B cell (primary cell): ENCODE measurements at regions not wholly inside any gene's neighbourhood (a gene's known extent, or its start where the extent isn't known, plus 50 kb on each side); places are given as distances from the start of the nearest gene placed in this dataset.

Source experiments
- ATAC-seq: fragments of 200-7000 bp; cut with Tn5 transposase; one replicate; pipeline ENCODE4 v1.10.0; 2021; ENCODE audit warnings: low read depth, mild to moderate bottlenecking, moderate number of reproducible peaks, moderate library complexity
- CTCF ChIA-PET: fragments of 350-600 bp; sonication (Branson Sonifier 250); formaldehyde crosslinking; loops from one replicate; lab custom pipeline; 2021; ENCODE audit warnings: antibody characterized with exemption, inconsistent platforms; lab: Charles Lee
- POLR2A ChIA-PET: fragments of 350-600 bp; sonication (Branson Sonifier 250); formaldehyde crosslinking; loops from one replicate; lab custom pipeline; 2021; ENCODE audit warnings: antibody characterized with exemption; lab: Charles Lee
- DNase-seq: peaks from one replicate; pipeline ENCODE4 v3.0.0; 2013
- H2AFZ ChIP-seq: 2 replicates; pipeline ENCODE4 v1.6.1; 2012; ENCODE audit warnings: mild to moderate bottlenecking, low read depth, low read length; ENCODE audit not compliant: insufficient read depth, poor library complexity, severe bottlenecking
- H3K27ac ChIP-seq, 2 donors: 1 replicate in 1 of 2; 2 replicates in 1 of 2; pipeline ENCODE4 v1.5.1; 2012 to 2013; ENCODE audit warnings: low read length in 2 of 2, mild to moderate bottlenecking in 2 of 2, moderate library complexity in 1 of 2
- H3K27me3 ChIP-seq, 4 experiments: fragments of 200-600 bp in 1 of 4; sonication (generic) in 1 of 4; replicated peaks in 1 of 4; 1 replicate in 2 of 4; 2 replicates in 2 of 4; pipeline versions ENCODE4 v1.6.1 to v1.7.0; 2013 to 2016; ENCODE audit warnings: low read length in 3 of 4, mild to moderate bottlenecking in 2 of 4, mixed read lengths in 1 of 4, moderate library complexity in 1 of 4; ENCODE audit not compliant: insufficient read depth in 4 of 4, control insufficient read depth in 3 of 4; ENCODE audit errors: control extremely low read depth in 1 of 4
- H3K36me3 ChIP-seq, 2 experiments: replicated peaks in 1 of 2; 1 replicate in 1 of 2; 2 replicates in 1 of 2; pipeline versions ENCODE4 v1.6.1 to v1.7.1; 2013; ENCODE audit warnings: low read length in 1 of 2; ENCODE audit not compliant: insufficient read depth in 2 of 2, control insufficient read depth in 1 of 2; ENCODE audit errors: control extremely low read depth in 1 of 2, extremely low read depth in 1 of 2
- H3K4me1 ChIP-seq, 2 donors: fragments of 200-600 bp in 1 of 2; sonication (generic) in 1 of 2; 1 replicate in 1 of 2; 2 replicates in 1 of 2; pipeline versions ENCODE4 v1.5.1 to v1.6.1; 2013 to 2017; ENCODE audit warnings: low read length in 2 of 2; ENCODE audit not compliant: control insufficient read depth in 2 of 2, insufficient read depth in 2 of 2
- H3K4me2 ChIP-seq: replicated peaks from 2 replicates; pipeline ENCODE3; 2012; ENCODE audit warnings: mild to moderate bottlenecking, low read depth, low read length; ENCODE audit not compliant: poor library complexity, severe bottlenecking
- H3K4me3 ChIP-seq, 5 experiments: fragments of 200-600 bp in 1 of 5; sonication (generic) in 1 of 5; 1 replicate in 3 of 5; 2 replicates in 2 of 5; pipeline versions ENCODE4 v1.5.1 to v1.7.0; 2011 to 2016; ENCODE audit warnings: low read length in 4 of 5, mild to moderate bottlenecking in 4 of 5, low read depth in 2 of 5, control low read depth in 1 of 5, moderate library complexity in 1 of 5; ENCODE audit not compliant: insufficient read depth in 1 of 5; ENCODE audit errors: control extremely low read depth in 1 of 5, extremely low read depth in 1 of 5
- H3K79me2 ChIP-seq: fragments of 200-600 bp; sonication (generic); one replicate; pipeline ENCODE4 v1.6.0; 2016; ENCODE audit warnings: low read length; ENCODE audit not compliant: control insufficient read depth, insufficient read depth
- H3K9ac ChIP-seq: fragments of 200-600 bp; sonication (generic); 2 replicates; pipeline ENCODE4 v1.6.1; 2017; ENCODE audit warnings: mild to moderate bottlenecking, low read length, moderate library complexity
- H3K9me3 ChIP-seq, 3 donors: one replicate each; pipeline versions ENCODE4 v1.6.1 to v1.7.1; 2013; ENCODE audit warnings: low read length in 2 of 3; ENCODE audit not compliant: control insufficient read depth in 2 of 3, insufficient read depth in 1 of 3; ENCODE audit errors: control extremely low read depth in 1 of 3
- H4K20me1 ChIP-seq: 2 replicates; pipeline ENCODE4 v1.6.0; 2012; ENCODE audit warnings: mild to moderate bottlenecking, low read length; ENCODE audit not compliant: insufficient read depth, control insufficient read depth, poor library complexity, severe bottlenecking
- H3K27ac Mint-ChIP-seq: one replicate; pipeline ENCODE4 v1.8.0; 2021; ENCODE audit warnings: mixed read lengths
- H3K27me3 Mint-ChIP-seq: one replicate; pipeline ENCODE4 v1.8.0; 2021; ENCODE audit warnings: mixed read lengths
- H3K4me1 Mint-ChIP-seq: one replicate; pipeline ENCODE4 v1.8.0; 2021; ENCODE audit warnings: mixed read lengths
- H3K4me3 Mint-ChIP-seq: one replicate; pipeline ENCODE4 v1.8.0; 2021; ENCODE audit warnings: mixed read lengths
- H3K9me3 Mint-ChIP-seq: one replicate; pipeline ENCODE4 v1.8.0; 2022; ENCODE audit warnings: mixed read lengths; ENCODE audit not compliant: insufficient read depth
- EZH2 ChIP-seq: IDR thresholded peaks from 2 replicates; pipeline ENCODE4 v1.6.1; 2012; ENCODE audit warnings: borderline replicate concordance, low read depth, mild to moderate bottlenecking, moderate library complexity, low read length; ENCODE audit not compliant: insufficient read depth, poor library complexity, severe bottlenecking
- WGBS: methylation state at CpG from one replicate; pipeline ENCODE4 v1.1.5; 2013; ENCODE audit warnings: missing lambda C conversion rate; ENCODE audit not compliant: insufficient coverage; 5-methylcytosine and 5-hydroxymethylcytosine counted together
- intact Hi-C: fragments of 100-400 bp; cut with micrococcal nuclease; formaldehyde crosslinking; loops from one replicate; pipeline ENCODE4 v1.10.0; 2022
- TF ChIP-seq, protein P1 (sequence below): fragments of 200-600 bp; IDR thresholded peaks from one replicate; pipeline ENCODE4 v1.8.0; 2022; ENCODE audit warnings: antibody characterized with exemption, mild to moderate bottlenecking

GRCh38 chr7:54014765-54015164, 527.4 kb upstream of the VSTM2A start:
- Mint-ChIP-seq H3K9me3 (peaks cover 5% of the 10 kb centered on the region), H3K27ac (no peak overlapping the region), H3K4me3 (no peak overlapping the region), H3K27me3 (no peaks in the 10 kb centered on the region), H3K4me1 (no peaks in the 10 kb centered on the region)
- Histone ChIP-seq H3K27ac (no peak overlapping the region), H4K20me1 (no peaks in the 10 kb centered on the region), H3K9ac (no peak overlapping the region), H3K36me3 (no peaks in the 10 kb centered on the region), H3K4me2 (no peak overlapping the region), H2AFZ (no peak overlapping the region), H3K4me3 (no peak overlapping the region), H3K9me3 (peaks cover 0 to 4% (median 2%) of the 10 kb centered on the region in 3 donors), H3K4me1 (no peaks in the 10 kb centered on the region), H3K79me2 (no peaks in the 10 kb centered on the region), H3K27me3 (no peaks in the 10 kb centered on the region)
- 86% methylated on average over 1 of the region's 2 CpGs for WGBS
- POLR2A ChIA-PET, result no interaction called here
- TF ChIP-seq EZH2, result no peak
- TF ChIP-seq, protein P1, sequence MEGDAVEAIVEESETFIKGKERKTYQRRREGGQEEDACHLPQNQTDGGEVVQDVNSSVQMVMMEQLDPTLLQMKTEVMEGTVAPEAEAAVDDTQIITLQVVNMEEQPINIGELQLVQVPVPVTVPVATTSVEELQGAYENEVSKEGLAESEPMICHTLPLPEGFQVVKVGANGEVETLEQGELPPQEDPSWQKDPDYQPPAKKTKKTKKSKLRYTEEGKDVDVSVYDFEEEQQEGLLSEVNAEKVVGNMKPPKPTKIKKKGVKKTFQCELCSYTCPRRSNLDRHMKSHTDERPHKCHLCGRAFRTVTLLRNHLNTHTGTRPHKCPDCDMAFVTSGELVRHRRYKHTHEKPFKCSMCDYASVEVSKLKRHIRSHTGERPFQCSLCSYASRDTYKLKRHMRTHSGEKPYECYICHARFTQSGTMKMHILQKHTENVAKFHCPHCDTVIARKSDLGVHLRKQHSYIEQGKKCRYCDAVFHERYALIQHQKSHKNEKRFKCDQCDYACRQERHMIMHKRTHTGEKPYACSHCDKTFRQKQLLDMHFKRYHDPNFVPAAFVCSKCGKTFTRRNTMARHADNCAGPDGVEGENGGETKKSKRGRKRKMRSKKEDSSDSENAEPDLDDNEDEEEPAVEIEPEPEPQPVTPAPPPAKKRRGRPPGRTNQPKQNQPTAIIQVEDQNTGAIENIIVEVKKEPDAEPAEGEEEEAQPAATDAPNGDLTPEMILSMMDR, result no peak
- ATAC-seq (no peak), DNase-seq (no peak)
- intact Hi-C loops, result no loop called here
- CTCF ChIA-PET, result no interaction called here

DNA sequence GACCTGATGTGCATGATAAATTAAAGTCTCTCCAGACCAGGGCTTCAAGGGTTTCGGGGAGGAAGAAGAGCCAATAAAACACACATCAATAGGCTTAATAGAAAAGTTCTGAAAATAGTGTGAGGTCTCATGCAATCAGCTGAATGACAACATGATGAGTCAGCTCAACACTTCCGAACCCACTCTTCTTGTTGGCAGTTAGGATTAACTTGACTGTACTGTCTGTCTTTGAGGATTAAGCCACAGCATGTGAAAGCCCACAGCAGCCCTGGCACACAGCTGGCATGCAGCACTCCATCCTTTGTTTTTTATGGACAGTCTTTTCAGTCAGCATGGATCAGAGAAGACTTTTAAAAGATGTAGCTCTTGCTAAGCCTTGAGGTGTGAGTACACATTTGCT, 526.9 kb upstream of the VSTM2A start:
- H3K27me3 Mint-ChIP-seq, result no peaks in the 10 kb centered on the region
- H3K9me3 ChIP-seq, result peaks cover 0 to 4% (median 2%) of the 10 kb centered on the region in 3 donors
- no peak overlapping the region for H3K4me3 ChIP-seq
- ATAC-seq (no peak), DNase-seq (no peak)
- H3K4me1 Mint-ChIP-seq, result no peaks in the 10 kb centered on the region
- CTCF ChIA-PET, result no interaction called here
- no peaks in the 10 kb centered on the region for H3K27me3 ChIP-seq
- no peak overlapping the region for H3K4me3 Mint-ChIP-seq
- no peak for TF ChIP-seq EZH2
- TF ChIP-seq, protein P1, result no peak
- no peak overlapping the region for H3K27ac ChIP-seq
- H3K79me2 ChIP-seq, result no peaks in the 10 kb centered on the region
- no peak overlapping the region for H3K27ac Mint-ChIP-seq
- no peaks in the 10 kb centered on the region for H3K36me3 ChIP-seq
- 100% methylated on average over 1 of the region's 2 CpGs for WGBS
- H3K9me3 Mint-ChIP-seq, result peaks cover 5% of the 10 kb centered on the region
- H3K4me2 ChIP-seq, result no peak overlapping the region
- H2AFZ ChIP-seq, result no peak overlapping the region
- H3K4me1 ChIP-seq, result no peaks in the 10 kb centered on the region
- H4K20me1 ChIP-seq, result no peaks in the 10 kb centered on the region
- POLR2A ChIA-PET, result no interaction called here
- H3K9ac ChIP-seq, result no peak overlapping the region
- intact Hi-C loops, result no loop called here
